Natural killer cell (primary cell): ENCODE measurements at regions not wholly inside any gene's neighbourhood (a gene's known extent, or its start where the extent isn't known, plus 50 kb on each side); places are given as distances from the start of the nearest gene placed in this dataset.

Experiments
- ATAC-seq, 3 donors: fragments of 150-1000 bp in 2 of 3; fragments of 200-7000 bp in 1 of 3; cut with Tn5 transposase; 1 replicate in 1 of 3; 2 replicates in 2 of 3; pipeline ENCODE4 v1.10.0; 2021; ENCODE audit warnings: mild to moderate bottlenecking in 2 of 3, moderate library complexity in 2 of 3
- DNase-seq, 2 donors: peaks; one replicate each; pipeline versions ENCODE4 v3.0.0 to v3.0.0-alpha.2; 2013 to 2021; ENCODE audit warnings: mixed read lengths in 1 of 2
- H3K27ac ChIP-seq: one replicate; pipeline ENCODE4 v1.5.1; 2013; ENCODE audit warnings: mild to moderate bottlenecking, low read length
- H3K27me3 ChIP-seq: one replicate; pipeline ENCODE4 v1.6.1; 2013; ENCODE audit warnings: low read length; ENCODE audit not compliant: control insufficient read depth, insufficient read depth
- H3K36me3 ChIP-seq: one replicate; pipeline ENCODE4 v1.6.1; 2013; ENCODE audit warnings: low read length; ENCODE audit not compliant: control insufficient read depth, insufficient read depth
- H3K4me1 ChIP-seq: one replicate; pipeline ENCODE4 v1.6.1; 2013; ENCODE audit warnings: low read length; ENCODE audit not compliant: control insufficient read depth, insufficient read depth
- H3K4me3 ChIP-seq: one replicate; pipeline ENCODE4 v1.5.1; 2013; ENCODE audit warnings: low read length
- H3K9me3 ChIP-seq: one replicate; pipeline ENCODE4 v1.6.1; 2013; ENCODE audit warnings: low read length; ENCODE audit not compliant: control insufficient read depth, insufficient read depth
- H3K27ac Mint-ChIP-seq, 2 donors: one replicate each; pipeline ENCODE4 v1.8.0; 2022; ENCODE audit warnings: mild to moderate bottlenecking in 2 of 2, mixed read lengths in 2 of 2, moderate library complexity in 1 of 2
- H3K27me3 Mint-ChIP-seq, 2 donors: one replicate each; pipeline ENCODE4 v1.8.0; 2022; ENCODE audit warnings: low read depth in 2 of 2, mixed read lengths in 2 of 2
- H3K36me3 Mint-ChIP-seq: one replicate; pipeline ENCODE4 v1.8.0; 2022; ENCODE audit warnings: mixed read lengths
- H3K4me1 Mint-ChIP-seq, 2 donors: one replicate each; pipeline ENCODE4 v1.8.0; 2022; ENCODE audit warnings: mixed read lengths in 2 of 2
- H3K4me3 Mint-ChIP-seq: one replicate; pipeline ENCODE4 v1.8.0; 2022; ENCODE audit warnings: mild to moderate bottlenecking, moderate library complexity, mixed read lengths
- H3K9me3 Mint-ChIP-seq, 2 donors: one replicate each; pipeline ENCODE4 v1.8.0; 2022; ENCODE audit warnings: mixed read lengths in 2 of 2
- CTCF ChIP-seq: fragments of 200-600 bp; IDR thresholded peaks from one replicate; pipeline ENCODE4 v1.8.0; 2022; ENCODE audit warnings: antibody characterized with exemption
- WGBS: methylation state at CpG from one replicate; pipeline ENCODE4 v1.1.7; 2013; ENCODE audit warnings: missing lambda C conversion rate; ENCODE audit not compliant: insufficient coverage; 5-methylcytosine and 5-hydroxymethylcytosine counted together
- intact Hi-C: fragments of 100-400 bp; cut with micrococcal nuclease; formaldehyde crosslinking; loops from one replicate; pipeline ENCODE4 v1.14.2; 2022

DNA sequence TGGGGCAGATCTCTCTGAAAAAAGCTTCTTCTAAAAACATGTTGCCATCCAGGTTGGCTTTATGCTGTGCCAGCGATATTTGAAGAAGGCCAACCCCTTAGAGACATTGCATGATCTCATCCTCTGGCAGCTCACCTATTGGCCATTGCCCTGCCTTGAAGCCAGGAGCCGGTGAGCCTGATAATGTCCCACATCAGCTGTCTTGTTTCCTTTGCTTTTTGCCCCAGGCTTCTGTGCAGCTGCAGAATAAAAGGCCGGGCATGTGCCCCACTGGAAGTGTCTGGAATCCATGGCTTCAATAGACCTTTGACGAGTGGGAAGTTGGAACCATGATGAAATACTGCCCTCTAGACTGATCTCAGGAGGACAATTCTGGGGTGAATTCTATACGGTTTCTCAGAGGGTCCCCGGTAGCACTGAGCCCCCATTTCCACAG lies 523.5 kb upstream of the ZEB2 start:
- Histone ChIP-seq H3K27me3 (no peaks in the 10 kb centered on the region), H3K4me1 (no peaks in the 10 kb centered on the region), H3K27ac (no peak overlapping the region), H3K4me3 (no peak overlapping the region), H3K9me3 (no peaks in the 10 kb centered on the region), H3K36me3 (no peaks in the 10 kb centered on the region)
- no peak for TF ChIP-seq CTCF
- intact Hi-C loops = no loop called here
- H3K4me3 Mint-ChIP-seq = no peak overlapping the region
- ATAC-seq = no peak
- DNase-seq = no peak
- H3K9me3 Mint-ChIP-seq = no peaks in the 10 kb centered on the region
- no peaks in the 10 kb centered on the region for H3K27me3 Mint-ChIP-seq
- no peaks in the 10 kb centered on the region for H3K36me3 Mint-ChIP-seq
- no peaks in the 10 kb centered on the region for H3K4me1 Mint-ChIP-seq
- 91% methylated on average over 6 of the region's 6 CpGs for WGBS
- H3K27ac Mint-ChIP-seq = no peak overlapping the region

DNA sequence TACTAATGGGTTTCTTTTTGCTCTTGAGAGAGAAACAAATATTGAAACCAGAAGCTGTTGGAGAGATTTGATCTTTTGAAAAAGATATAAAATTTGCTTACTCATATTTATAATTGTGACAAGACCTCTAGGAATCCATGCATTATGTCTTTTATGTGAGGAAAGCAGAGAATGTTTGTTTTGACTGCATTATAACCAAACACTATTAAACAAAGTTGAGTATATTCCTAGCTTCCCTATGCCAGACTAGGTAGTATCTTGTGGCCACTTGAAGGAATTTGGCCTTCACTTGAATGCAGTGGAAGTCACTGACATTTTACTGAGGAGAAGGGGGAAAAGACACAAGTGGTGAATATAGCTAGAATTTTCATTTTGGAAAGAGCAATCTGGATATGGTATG lies 521.8 kb upstream of the ZEB2 start:
- H3K36me3 Mint-ChIP-seq = no peaks in the 10 kb centered on the region
- no peaks in the 10 kb centered on the region for H3K27me3 Mint-ChIP-seq
- ATAC-seq = no peak
- no peaks in the 10 kb centered on the region for H3K36me3 ChIP-seq
- H3K9me3 ChIP-seq = no peaks in the 10 kb centered on the region
- intact Hi-C loops = no loop called here
- H3K27me3 ChIP-seq = no peaks in the 10 kb centered on the region
- no peak for DNase-seq
- H3K4me1 Mint-ChIP-seq = no peaks in the 10 kb centered on the region
- no peak for TF ChIP-seq CTCF
- no peaks in the 10 kb centered on the region for H3K9me3 Mint-ChIP-seq
- H3K4me3 Mint-ChIP-seq = no peak overlapping the region
- H3K27ac Mint-ChIP-seq = no peak overlapping the region
- no peak overlapping the region for H3K27ac ChIP-seq
- H3K4me1 ChIP-seq = no peaks in the 10 kb centered on the region
- H3K4me3 ChIP-seq = no peak overlapping the region

GRCh38 chr2:145040433-145040832 lies 520.5 kb upstream of the ZEB2 start:
- no peaks in the 10 kb centered on the region for H3K27me3 Mint-ChIP-seq
- H3K4me1 Mint-ChIP-seq = no peaks in the 10 kb centered on the region
- 71% methylated on average over 1 of the region's 1 CpG for WGBS
- no peaks in the 10 kb centered on the region for H3K27me3 ChIP-seq
- no peaks in the 10 kb centered on the region for H3K9me3 ChIP-seq
- H3K27ac Mint-ChIP-seq = no peak overlapping the region
- H3K4me3 ChIP-seq = no peak overlapping the region
- no peaks in the 10 kb centered on the region for H3K9me3 Mint-ChIP-seq
- no peak for ATAC-seq
- no peak overlapping the region for H3K27ac ChIP-seq
- no peaks in the 10 kb centered on the region for H3K36me3 ChIP-seq
- no peak for DNase-seq
- H3K4me3 Mint-ChIP-seq = no peak overlapping the region
- no peaks in the 10 kb centered on the region for H3K36me3 Mint-ChIP-seq
- intact Hi-C loops = no loop called here
- no peaks in the 10 kb centered on the region for H3K4me1 ChIP-seq
- no peak for TF ChIP-seq CTCF

DNA sequence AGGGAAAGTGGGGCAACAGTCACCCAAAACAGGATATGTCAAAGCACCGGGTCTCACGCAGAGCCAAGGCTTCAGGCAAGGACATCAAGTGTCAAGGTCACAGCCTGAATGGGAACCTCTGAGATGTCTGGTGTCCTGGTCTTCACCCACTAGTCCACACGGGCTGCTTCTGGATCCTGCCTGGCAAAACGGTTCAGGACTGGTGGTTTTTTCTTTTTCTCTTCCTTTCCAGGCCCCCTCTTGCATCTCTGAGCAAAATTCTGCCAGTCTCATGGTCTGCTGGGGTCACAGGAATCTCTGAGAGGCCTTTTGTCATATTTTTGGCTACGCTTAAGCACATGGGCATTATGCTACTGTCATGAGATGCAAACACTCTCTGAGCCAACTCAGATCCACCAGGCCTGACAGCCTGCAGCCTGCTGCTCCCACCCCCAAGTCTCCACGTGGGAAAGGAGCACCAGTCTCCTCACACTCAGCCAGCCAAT lies 518.2 kb upstream of the ZEB2 start:
- ATAC-seq = no peak
- TF ChIP-seq CTCF = no peak
- Histone ChIP-seq H3K36me3 (no peaks in the 10 kb centered on the region), H3K4me1 (no peaks in the 10 kb centered on the region), H3K27me3 (no peaks in the 10 kb centered on the region), H3K4me3 (no peak overlapping the region), H3K9me3 (no peaks in the 10 kb centered on the region), H3K27ac (no peak overlapping the region)
- Mint-ChIP-seq H3K27ac (no peak overlapping the region), H3K27me3 (no peaks in the 10 kb centered on the region), H3K4me1 (no peaks in the 10 kb centered on the region), H3K4me3 (no peak overlapping the region), H3K36me3 (no peaks in the 10 kb centered on the region), H3K9me3 (no peaks in the 10 kb centered on the region)
- DNase-seq = no peak
- intact Hi-C loops = no loop called here
- 85% methylated on average over 6 of the region's 6 CpGs for WGBS
